ENCODE measurements at regions not wholly inside any gene's neighbourhood (a gene's known extent, or its start where the extent isn't known, plus 50 kb on each side); places are given as distances from the start of the nearest gene placed in this dataset.

- no peak for TF ChIP-seq CTCF (IDR thresholded peaks at IDR 0.05; ENCODE audit: low read depth, low read length)
- DNase-seq, result no peak
- no peaks in the 10 kb centered on the region for H3K4me1 ChIP-seq
- H3K9me3 ChIP-seq, result no peaks in the 10 kb centered on the region
- H3K27me3 ChIP-seq, result no peaks in the 10 kb centered on the region
- no peak overlapping the region for H3K4me3 ChIP-seq (ENCODE audit: low read depth, low read length)
- no peaks in the 10 kb centered on the region for H3K36me3 ChIP-seq
Measured at GRCh38 chr5:143618141-143618540, 193.8 kb upstream of the HMHB1 start.

GRCh38 chr5:143614831-143615230, 197.1 kb upstream of the HMHB1 start:
- H3K4me3 ChIP-seq (ENCODE audit: low read depth, low read length), result no peak overlapping the region
- H3K4me1 ChIP-seq, result no peaks in the 10 kb centered on the region
- H3K9me3 ChIP-seq, result no peaks in the 10 kb centered on the region
- no peak for DNase-seq
- no peak for TF ChIP-seq CTCF (IDR thresholded peaks at IDR 0.05; ENCODE audit: low read depth, low read length)
- no peaks in the 10 kb centered on the region for H3K36me3 ChIP-seq
- no peaks in the 10 kb centered on the region for H3K27me3 ChIP-seq

GRCh38 chr5:143613329-143613728, 198.6 kb upstream of the HMHB1 start:
- no peak overlapping the region for H3K4me3 ChIP-seq (ENCODE audit: low read depth, low read length)
- no peaks in the 10 kb centered on the region for H3K36me3 ChIP-seq
- no peaks in the 10 kb centered on the region for H3K9me3 ChIP-seq
- TF ChIP-seq CTCF (IDR thresholded peaks at IDR 0.05; ENCODE audit: low read depth, low read length), result no peak
- no peaks in the 10 kb centered on the region for H3K4me1 ChIP-seq
- no peaks in the 10 kb centered on the region for H3K27me3 ChIP-seq
- DNase-seq, result no peak

- DNase-seq, result no peak
- TF ChIP-seq CTCF (IDR thresholded peaks at IDR 0.05; ENCODE audit: low read depth, low read length), result no peak
Measured at GRCh38 chr5:143610946-143611345, 201.0 kb upstream of the HMHB1 start.

GRCh38 chr5:143606043-143606752, 202.7 kb upstream of the NR3C1 start:
- no peaks in the 10 kb centered on the region for H3K9me3 ChIP-seq

More at GRCh38 chr5:143610946-143611345, 201.0 kb upstream of the HMHB1 start:
- Histone ChIP-seq H3K4me3 (ENCODE audit: low read depth, low read length) (no peak overlapping the region), H3K4me1 (no peaks in the 10 kb centered on the region), H3K36me3 (no peaks in the 10 kb centered on the region), H3K27me3 (no peaks in the 10 kb centered on the region), H3K9me3 (no peaks in the 10 kb centered on the region)

More at GRCh38 chr5:143606043-143606752, 202.7 kb upstream of the NR3C1 start:
- no peak for TF ChIP-seq CTCF (IDR thresholded peaks at IDR 0.05; ENCODE audit: low read depth, low read length)
- DNase-seq, result no peak
- Histone ChIP-seq H3K27me3 (no peaks in the 10 kb centered on the region), H3K4me3 (ENCODE audit: low read depth, low read length) (no peak overlapping the region), H3K36me3 (no peaks in the 10 kb centered on the region), H3K4me1 (no peaks in the 10 kb centered on the region)
